ENCODE measurements at regions not wholly inside any gene's neighbourhood (a gene's known extent, or its start where the extent isn't known, plus 50 kb on each side); places are given as distances from the start of the nearest gene placed in this dataset.

DNA sequence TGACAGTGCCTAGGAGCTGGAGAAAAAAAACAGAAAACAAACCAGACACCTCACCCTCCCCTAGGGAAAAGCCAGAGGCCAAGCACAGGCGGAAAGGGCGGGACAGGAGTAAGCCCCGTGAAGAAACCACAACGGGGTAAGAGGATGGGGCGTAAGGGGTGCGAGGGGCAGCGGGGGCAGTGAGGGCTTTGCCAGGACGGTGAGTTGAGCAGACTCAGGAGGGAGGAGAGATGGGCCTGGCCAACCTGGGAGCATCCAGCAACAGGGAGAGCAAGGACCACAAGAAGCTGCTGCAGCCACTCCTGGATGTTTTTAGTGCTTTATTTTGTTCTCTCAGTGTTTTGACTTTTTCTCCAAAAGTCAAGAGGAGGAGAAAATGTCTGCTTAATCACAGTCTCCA is 114.1 kb upstream of the SOX1 start:
- no peaks in the 10 kb centered on the region for H3K27me3 ChIP-seq (ENCODE audit: control insufficient read depth, insufficient read depth, low read length)
- DNase-seq (peak in 1 of 5 donors; percentile 20), FAIRE-seq (no peak)

DNA sequence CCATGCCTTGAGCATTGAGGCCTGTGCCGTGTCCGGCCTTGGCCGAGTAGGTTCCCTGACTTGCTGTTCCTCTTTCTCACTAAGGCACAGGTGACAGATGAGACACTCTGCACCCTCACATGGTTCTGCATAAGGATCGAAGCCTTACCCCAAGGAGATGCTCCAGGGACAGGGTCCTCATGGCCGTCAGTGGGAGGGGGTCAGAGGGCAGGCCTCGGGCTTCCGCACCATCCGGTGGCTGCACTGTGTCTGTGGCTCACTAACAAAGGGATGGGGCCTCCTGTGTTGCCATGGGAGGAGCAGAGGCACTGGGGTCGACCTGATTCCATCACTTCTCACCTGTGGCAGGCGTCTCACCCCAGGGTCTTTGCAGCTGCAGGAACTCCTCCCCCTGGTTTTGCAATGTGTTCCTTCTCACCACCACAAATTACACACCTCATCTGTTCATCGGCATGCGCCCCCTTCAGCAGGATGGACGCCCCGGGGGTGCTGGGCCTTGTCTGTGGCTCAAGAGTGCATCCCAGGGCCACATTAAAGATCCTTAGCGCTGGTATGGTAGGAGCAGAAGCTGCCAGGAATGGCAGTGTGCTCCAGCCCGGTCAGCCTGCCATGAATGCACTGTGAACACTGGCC is 113.3 kb upstream of the SOX1 start:
- no peak overlapping the region for H3K27ac ChIP-seq (ENCODE audit: low read depth in 2 of 2, low read length in 2 of 2)
- no peaks in the 10 kb centered on the region for H3K36me3 ChIP-seq (ENCODE audit: control insufficient read depth in 2 of 3, insufficient read depth in 3 of 3, low read length in 3 of 3)
- intact Hi-C loops (cut with DNase I), result no loop called here
- peaks cover 0 to 8% (median 5%) of the 10 kb centered on the region in 3 donors for H3K9me3 ChIP-seq (ENCODE audit: control insufficient read depth in 2 of 3, insufficient read depth in 1 of 3, low read length in 3 of 3)
- TF ChIP-seq, protein P1, sequence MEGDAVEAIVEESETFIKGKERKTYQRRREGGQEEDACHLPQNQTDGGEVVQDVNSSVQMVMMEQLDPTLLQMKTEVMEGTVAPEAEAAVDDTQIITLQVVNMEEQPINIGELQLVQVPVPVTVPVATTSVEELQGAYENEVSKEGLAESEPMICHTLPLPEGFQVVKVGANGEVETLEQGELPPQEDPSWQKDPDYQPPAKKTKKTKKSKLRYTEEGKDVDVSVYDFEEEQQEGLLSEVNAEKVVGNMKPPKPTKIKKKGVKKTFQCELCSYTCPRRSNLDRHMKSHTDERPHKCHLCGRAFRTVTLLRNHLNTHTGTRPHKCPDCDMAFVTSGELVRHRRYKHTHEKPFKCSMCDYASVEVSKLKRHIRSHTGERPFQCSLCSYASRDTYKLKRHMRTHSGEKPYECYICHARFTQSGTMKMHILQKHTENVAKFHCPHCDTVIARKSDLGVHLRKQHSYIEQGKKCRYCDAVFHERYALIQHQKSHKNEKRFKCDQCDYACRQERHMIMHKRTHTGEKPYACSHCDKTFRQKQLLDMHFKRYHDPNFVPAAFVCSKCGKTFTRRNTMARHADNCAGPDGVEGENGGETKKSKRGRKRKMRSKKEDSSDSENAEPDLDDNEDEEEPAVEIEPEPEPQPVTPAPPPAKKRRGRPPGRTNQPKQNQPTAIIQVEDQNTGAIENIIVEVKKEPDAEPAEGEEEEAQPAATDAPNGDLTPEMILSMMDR (IDR thresholded peaks at IDR 0.05; ENCODE audit: borderline replicate concordance, extremely low read depth, insufficient read depth), result no peak
- peak in 1 of 5 donors; percentile 18 for DNase-seq
- H3K4me3 ChIP-seq (ENCODE audit: low read length in 3 of 3), result no peak overlapping the region
- H3K27me3 ChIP-seq (ENCODE audit: control insufficient read depth, insufficient read depth, low read length), result no peaks in the 10 kb centered on the region
- H3K4me1 ChIP-seq (ENCODE audit: control insufficient read depth in 2 of 3, insufficient read depth in 2 of 3, low read depth in 1 of 3, low read length in 3 of 3), result no peaks in the 10 kb centered on the region
- no peak overlapping the region for H3K9ac ChIP-seq (ENCODE audit: low read length in 3 of 3)
- no peak for FAIRE-seq

More for the DNA sequence above, 114.1 kb upstream of the SOX1 start:
- Histone ChIP-seq H3K9me3 (ENCODE audit: control insufficient read depth in 2 of 3, insufficient read depth in 1 of 3, low read length in 3 of 3) (peaks cover 0 to 8% (median 5%) of the 10 kb centered on the region in 3 donors), H3K27ac (ENCODE audit: low read depth in 2 of 2, low read length in 2 of 2) (no peak overlapping the region), H3K36me3 (ENCODE audit: control insufficient read depth in 2 of 3, insufficient read depth in 3 of 3, low read length in 3 of 3) (no peaks in the 10 kb centered on the region), H3K4me1 (ENCODE audit: control insufficient read depth in 2 of 3, insufficient read depth in 2 of 3, low read depth in 1 of 3, low read length in 3 of 3) (no peaks in the 10 kb centered on the region), H3K4me3 (ENCODE audit: low read length in 3 of 3) (no peak overlapping the region), H3K9ac (ENCODE audit: low read length in 3 of 3) (no peak overlapping the region)
- intact Hi-C loops (cut with DNase I), result no loop called here
- TF ChIP-seq, protein P1 (IDR thresholded peaks at IDR 0.05; ENCODE audit: borderline replicate concordance, extremely low read depth, insufficient read depth), result no peak

DNA sequence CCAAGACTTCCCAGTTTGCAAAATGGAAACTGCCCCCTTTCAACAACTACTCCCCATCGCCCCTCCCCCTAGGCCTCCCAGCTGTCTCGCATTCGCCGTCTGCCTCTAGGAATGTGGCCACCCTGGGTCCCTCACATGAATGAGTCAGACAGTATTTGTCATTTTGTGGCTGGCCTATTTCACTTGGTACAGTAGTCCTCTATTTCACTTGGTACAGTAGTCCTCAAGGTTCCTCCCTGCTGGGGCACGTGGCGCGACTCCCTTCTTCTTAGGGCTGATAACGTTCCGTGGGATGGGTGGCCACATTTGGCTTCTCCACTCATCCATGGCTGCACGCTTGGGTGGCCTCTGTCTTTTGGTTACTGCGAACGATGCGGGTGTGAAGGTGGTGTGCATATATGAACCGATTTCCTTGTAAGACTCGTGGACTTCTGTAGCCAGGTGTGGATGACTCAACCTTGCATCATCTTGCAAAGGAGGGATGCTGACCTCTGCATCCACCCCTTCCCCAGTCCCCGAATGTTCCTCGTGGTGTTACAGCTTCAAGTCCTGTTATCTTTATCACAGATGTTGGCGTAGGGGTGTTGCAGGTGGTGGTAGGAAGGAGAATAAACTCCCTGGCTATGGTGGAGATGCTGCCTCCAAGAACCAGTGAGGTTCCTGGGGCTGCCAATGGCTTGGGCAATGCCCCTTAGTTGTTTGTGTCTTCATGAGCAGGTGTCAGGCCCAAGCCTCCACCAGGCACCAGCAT is 112.1 kb upstream of the SOX1 start:
- H3K9ac ChIP-seq (ENCODE audit: low read length in 3 of 3), result no peak overlapping the region
- DNase-seq, result peak in 2 of 5 donors; percentile 10 to 31
- no peak overlapping the region for H3K4me3 ChIP-seq (ENCODE audit: low read length in 3 of 3)
- no peaks in the 10 kb centered on the region for H3K36me3 ChIP-seq (ENCODE audit: control insufficient read depth in 2 of 3, insufficient read depth in 3 of 3, low read length in 3 of 3)
- TF ChIP-seq, protein P1 (IDR thresholded peaks at IDR 0.05; ENCODE audit: borderline replicate concordance, extremely low read depth, insufficient read depth), result no peak
- H3K27ac ChIP-seq (ENCODE audit: low read depth in 2 of 2, low read length in 2 of 2), result no peak overlapping the region
- intact Hi-C loops (cut with DNase I), result no loop called here
- no peak for FAIRE-seq
- H3K9me3 ChIP-seq (ENCODE audit: control insufficient read depth in 2 of 3, insufficient read depth in 1 of 3, low read length in 3 of 3), result peaks cover 0 to 8% (median 5%) of the 10 kb centered on the region in 3 donors
- no peaks in the 10 kb centered on the region for H3K4me1 ChIP-seq (ENCODE audit: control insufficient read depth in 2 of 3, insufficient read depth in 2 of 3, low read depth in 1 of 3, low read length in 3 of 3)
- H3K27me3 ChIP-seq (ENCODE audit: control insufficient read depth, insufficient read depth, low read length), result no peaks in the 10 kb centered on the region

Measured in kidney (tissue), 13 donors.